ENCODE measurements at regions not wholly inside any gene's neighbourhood (a gene's known extent, or its start where the extent isn't known, plus 50 kb on each side); places are given as distances from the start of the nearest gene placed in this dataset.

DNA sequence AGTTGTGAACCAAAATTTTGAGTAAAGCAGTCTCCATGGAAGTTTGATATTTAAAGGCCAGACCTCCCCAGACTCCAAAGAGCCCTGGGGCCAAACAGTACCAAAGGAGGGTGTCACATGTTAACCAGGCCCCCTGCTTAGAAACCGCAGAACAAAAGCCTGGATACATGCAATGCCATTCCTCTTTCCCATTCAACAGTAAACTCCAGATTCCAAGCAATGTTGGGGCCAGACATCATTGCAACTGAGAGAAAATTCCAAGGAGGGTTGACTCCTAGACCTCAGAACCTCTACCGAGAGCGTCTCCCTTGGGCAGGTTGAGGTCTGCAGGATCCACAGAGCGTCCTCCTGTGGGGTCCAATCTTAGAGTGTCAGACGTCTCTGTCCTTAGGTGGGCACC is 404.4 kb upstream of the SYT4 start:
- Histone ChIP-seq H3K4me3 (no peak overlapping the region), H3K9ac (no peak overlapping the region), H3K27ac (no peak overlapping the region), H2AFZ (replicated peaks) (no peak overlapping the region), H3K4me2 (no peak overlapping the region), H3F3A (ENCODE audit: low read depth) (no peaks in the 10 kb centered on the region), H3K79me2 (ENCODE audit: low read depth) (no peaks in the 10 kb centered on the region), H4K20me1 (ENCODE audit: low read depth) (no peaks in the 10 kb centered on the region), H3K9me3 (ENCODE audit: low read depth) (no peaks in the 10 kb centered on the region), H3K4me1 (no peaks in the 10 kb centered on the region), H3K27me3 (no peaks in the 10 kb centered on the region), H3K36me3 (no peaks in the 10 kb centered on the region)
- no peaks in the 10 kb centered on the region for H3K9me3 Mint-ChIP-seq
- TF ChIP-seq EZH2phosphoT487 (IDR thresholded peaks at IDR 0.05) (no peak), CTCF (IDR thresholded peaks at IDR 0.05) (no peak), EZH2 (IDR thresholded peaks at IDR 0.05) (no peak)
- DNase-seq (ENCODE audit: low spot score): no peak
- H3K27ac Mint-ChIP-seq: no peak overlapping the region
- H3K4me3 Mint-ChIP-seq: no peak overlapping the region
- H3K27me3 Mint-ChIP-seq (ENCODE audit: insufficient read depth, low read depth): no peaks in the 10 kb centered on the region
- peaks cover 3% of the 10 kb centered on the region for H3K4me1 Mint-ChIP-seq
- no peaks in the 10 kb centered on the region for H3K36me3 Mint-ChIP-seq

DNA sequence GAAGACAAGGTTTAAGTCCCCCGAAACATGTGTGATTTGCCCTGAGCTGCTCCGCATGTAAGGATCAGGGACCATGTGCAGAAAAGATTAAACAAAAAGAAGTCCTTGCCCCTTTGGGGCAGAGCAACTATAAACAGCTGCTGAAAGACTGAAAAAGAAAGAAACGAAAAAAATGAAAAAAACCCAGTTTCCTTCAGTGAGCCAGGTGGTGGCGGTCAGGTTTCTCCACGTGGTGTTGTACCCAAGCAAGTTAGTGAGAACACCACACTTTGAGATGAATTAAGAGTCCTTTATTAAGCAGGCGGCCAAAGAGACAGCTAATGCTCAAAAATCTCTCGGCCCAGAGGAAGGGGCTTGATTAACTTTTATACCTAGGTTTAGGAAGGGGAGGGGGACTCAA is 404.9 kb upstream of the SYT4 start:
- no peak overlapping the region for H3K4me3 ChIP-seq
- peaks cover 3% of the 10 kb centered on the region for H3K4me1 Mint-ChIP-seq
- no peaks in the 10 kb centered on the region for H3K36me3 Mint-ChIP-seq
- H3F3A ChIP-seq (ENCODE audit: low read depth): no peaks in the 10 kb centered on the region
- no peaks in the 10 kb centered on the region for H3K27me3 ChIP-seq
- no peaks in the 10 kb centered on the region for H3K9me3 Mint-ChIP-seq
- no peak overlapping the region for H3K9ac ChIP-seq
- no peak overlapping the region for H3K27ac ChIP-seq
- H3K27me3 Mint-ChIP-seq (ENCODE audit: insufficient read depth, low read depth): no peaks in the 10 kb centered on the region
- H3K4me2 ChIP-seq: no peak overlapping the region
- DNase-seq (ENCODE audit: low spot score): no peak
- H4K20me1 ChIP-seq (ENCODE audit: low read depth): no peaks in the 10 kb centered on the region
- no peak overlapping the region for H2AFZ ChIP-seq (replicated peaks)
- H3K9me3 ChIP-seq (ENCODE audit: low read depth): no peaks in the 10 kb centered on the region
- H3K27ac Mint-ChIP-seq: no peak overlapping the region
- no peak overlapping the region for H3K4me3 Mint-ChIP-seq
- H3K4me1 ChIP-seq: no peaks in the 10 kb centered on the region
- H3K36me3 ChIP-seq: no peaks in the 10 kb centered on the region
- TF ChIP-seq CTCF (IDR thresholded peaks at IDR 0.05) (no peak), EZH2 (IDR thresholded peaks at IDR 0.05) (no peak), EZH2phosphoT487 (IDR thresholded peaks at IDR 0.05) (no peak)
- no peaks in the 10 kb centered on the region for H3K79me2 ChIP-seq (ENCODE audit: low read depth)

- no peaks in the 10 kb centered on the region for H3K27me3 ChIP-seq
- no peak overlapping the region for H3K4me3 ChIP-seq
- Mint-ChIP-seq H3K27me3 (ENCODE audit: insufficient read depth, low read depth) (no peaks in the 10 kb centered on the region), H3K4me3 (no peak overlapping the region), H3K4me1 (peaks cover 3% of the 10 kb centered on the region), H3K36me3 (no peaks in the 10 kb centered on the region), H3K27ac (no peak overlapping the region), H3K9me3 (no peaks in the 10 kb centered on the region)
- DNase-seq (ENCODE audit: low spot score): no peak
- no peaks in the 10 kb centered on the region for H3K36me3 ChIP-seq
- H4K20me1 ChIP-seq (ENCODE audit: low read depth): no peaks in the 10 kb centered on the region
- H3K9ac ChIP-seq: no peak overlapping the region
- no peaks in the 10 kb centered on the region for H3K9me3 ChIP-seq (ENCODE audit: low read depth)
- no peak overlapping the region for H3K4me2 ChIP-seq
- no peaks in the 10 kb centered on the region for H3K4me1 ChIP-seq
- TF ChIP-seq CTCF (IDR thresholded peaks at IDR 0.05) (no peak), EZH2 (IDR thresholded peaks at IDR 0.05) (no peak), EZH2phosphoT487 (IDR thresholded peaks at IDR 0.05) (no peak)
- no peaks in the 10 kb centered on the region for H3F3A ChIP-seq (ENCODE audit: low read depth)
- no peak overlapping the region for H2AFZ ChIP-seq (replicated peaks)
- no peaks in the 10 kb centered on the region for H3K79me2 ChIP-seq (ENCODE audit: low read depth)
- no peak overlapping the region for H3K27ac ChIP-seq
Measured at GRCh38 chr18:43686709-43687108, 409.4 kb upstream of the SYT4 start.

Measured in neural progenitor cell (in vitro differentiated cells).